ENCODE measurements at regions not wholly inside any gene's neighbourhood (a gene's known extent, or its start where the extent isn't known, plus 50 kb on each side); places are given as distances from the start of the nearest gene placed in this dataset.

DNA sequence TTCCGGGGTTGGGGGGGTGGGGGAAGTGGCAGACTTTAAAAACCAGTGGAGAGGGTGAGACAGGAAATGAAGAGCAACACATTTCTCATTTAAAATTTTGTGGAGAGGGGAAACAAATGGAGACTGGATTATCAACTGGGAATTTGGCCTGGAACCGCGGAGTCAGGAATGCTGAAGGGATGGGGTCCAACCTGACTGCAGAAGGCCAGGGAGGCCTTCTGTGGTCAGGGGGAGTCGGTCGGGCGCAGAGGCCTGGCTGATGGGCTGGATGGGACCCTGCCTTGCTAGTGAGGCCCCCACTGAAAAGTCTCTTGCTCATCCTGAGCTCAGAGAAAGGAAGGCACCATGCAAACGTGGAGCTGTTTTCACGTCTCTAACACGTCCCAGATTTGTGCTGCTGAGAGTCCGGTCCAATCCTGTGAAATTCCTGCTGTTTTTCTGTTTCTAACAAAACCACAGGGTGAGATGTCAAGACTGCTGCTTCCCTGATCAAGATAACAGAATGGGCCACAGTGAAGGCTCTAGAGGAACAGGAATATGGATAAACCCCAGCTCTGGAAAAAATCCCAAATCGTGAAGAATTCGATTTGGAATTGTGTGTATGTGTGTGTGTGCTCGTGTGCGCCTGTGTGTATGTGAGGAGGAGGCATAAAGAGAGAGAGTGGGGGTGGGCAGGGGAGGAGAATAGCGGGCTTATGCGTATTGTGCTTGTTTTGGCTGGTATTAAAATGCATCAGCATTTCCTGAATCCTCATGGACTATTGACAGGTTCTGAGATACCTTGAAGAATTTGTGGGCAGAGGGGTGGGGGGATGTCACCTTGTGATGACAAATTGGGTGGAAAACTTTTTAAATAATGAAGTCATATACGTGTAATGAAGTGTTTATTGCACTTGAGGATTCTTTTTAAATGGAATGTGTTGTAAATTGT lies 117.4 kb downstream of the NGF start:
- no peak for FAIRE-seq
- H2BK120ac ChIP-seq (replicated peaks; ENCODE audit: low read depth, low read length) = no peak overlapping the region
- no peak overlapping the region for H4K8ac ChIP-seq (ENCODE audit: extremely low read depth, insufficient read depth, low read length)
- H3K79me2 ChIP-seq (ENCODE audit: control insufficient read depth in 1 of 2, insufficient read depth in 2 of 2, low read length in 2 of 2) = no peaks in the 10 kb centered on the region
- H3K18ac ChIP-seq (ENCODE audit: extremely low read depth, low read length) = no peak overlapping the region
- H2AK5ac ChIP-seq (ENCODE audit: low read depth, low read length) = no peak overlapping the region
- H2BK20ac ChIP-seq (ENCODE audit: low read length) = no peak overlapping the region
- H4K5ac ChIP-seq (ENCODE audit: insufficient read length, low read depth, low read length) = no peak overlapping the region
- no peak overlapping the region for H2BK15ac ChIP-seq (ENCODE audit: low read length)
- no peak overlapping the region for H3K4me3 ChIP-seq (ENCODE audit: extremely low read depth in 1 of 4, insufficient read depth in 2 of 4, low read depth in 3 of 4, low read length in 4 of 4)
- H3K56ac ChIP-seq (replicated peaks; ENCODE audit: insufficient read length, low read depth, low read length) = no peak overlapping the region
- no peak overlapping the region for H3K14ac ChIP-seq (ENCODE audit: insufficient read length)
- no peaks in the 10 kb centered on the region for H3K36me3 ChIP-seq (ENCODE audit: control insufficient read depth in 2 of 4, insufficient read depth in 4 of 4, low read length in 3 of 4)
- no peak overlapping the region for H3K23ac ChIP-seq (ENCODE audit: insufficient read length)
- no peaks in the 10 kb centered on the region for H3K79me1 ChIP-seq (ENCODE audit: low read depth, low read length)
- no peak overlapping the region for H3K9ac ChIP-seq (replicated peaks in 1 of 4; ENCODE audit: extremely low read depth in 1 of 4, low read depth in 3 of 4, low read length in 3 of 4)
- H3K27ac ChIP-seq (ENCODE audit: low read depth, low read length) = no peak overlapping the region
- H2BK12ac ChIP-seq (ENCODE audit: low read depth, low read length) = no peak overlapping the region
- ChIA-PET CTCF (ENCODE audit: partially characterized antibody) (interaction anchor here (0.6 to 1.6 kb wide), 10 partner anchors 8 to 629 kb away, joined by 3 to 6 read pairs (median 3); partner anchors contain the start of gene NGF), POLR2A (ENCODE audit: partially characterized antibody) (interaction anchor here (1.1 kb wide), 1 partner anchor 10 kb away, joined by 3 read pairs; no protein-coding TSS in a partner anchor)
- H4K20me1 ChIP-seq (replicated peaks in 1 of 2; ENCODE audit: control insufficient read depth in 1 of 2, insufficient read depth in 2 of 2, low read length in 2 of 2) = no peaks in the 10 kb centered on the region
- no peak overlapping the region for H3K4me2 ChIP-seq (ENCODE audit: insufficient read depth in 1 of 2, low read depth in 2 of 2, low read length in 2 of 2)
- H2BK5ac ChIP-seq (ENCODE audit: low read depth, low read length) = no peak overlapping the region
- H2AFZ ChIP-seq (ENCODE audit: low read length) = no peak overlapping the region
- no peaks in the 10 kb centered on the region for H3K9me3 ChIP-seq (ENCODE audit: insufficient read depth in 2 of 2, low read depth in 1 of 2, low read length in 1 of 2)
- H3K23me2 ChIP-seq (ENCODE audit: low read depth, low read length) = no peaks in the 10 kb centered on the region
- TF ChIP-seq RFX5 (IDR thresholded peaks at IDR 0.05; ENCODE audit: borderline replicate concordance, low read depth, low read length) (no peak), EZH2 (IDR thresholded peaks at IDR 0.05; ENCODE audit: low read depth, low read length, severe bottlenecking) (no peak), HDAC6 (IDR thresholded peaks at IDR 0.05; ENCODE audit: low read depth, low read length) (no peak), RAD21 (IDR thresholded peaks at IDR 0.05 in 1 of 2, conservative IDR thresholded peaks at IDR 0.05 in 1 of 2; ENCODE audit: low read depth in 2 of 2, low read length in 2 of 2) (no peak), YY1 (IDR thresholded peaks at IDR 0.05; ENCODE audit: low read depth, low read length) (no peak), ASH2L (IDR thresholded peaks at IDR 0.05; ENCODE audit: low read length) (no peak), NANOG (IDR thresholded peaks at IDR 0.05; ENCODE audit: insufficient read depth, low read depth, low read length, poor library complexity, severe bottlenecking) (no peak), SP4 (IDR thresholded peaks at IDR 0.05; ENCODE audit: low read length) (no peak), CHD2 (IDR thresholded peaks at IDR 0.05; ENCODE audit: low read length) (no peak), USF2 (IDR thresholded peaks at IDR 0.05; ENCODE audit: low read length) (no peak)
- H3K27me3 ChIP-seq (replicated peaks in 1 of 4; ENCODE audit: control insufficient read depth in 3 of 4, extremely low read depth in 1 of 4, insufficient read depth in 3 of 4, low read length in 3 of 4) = no peaks in the 10 kb centered on the region
- no peak for DNase-seq (ENCODE audit: low read depth in 1 of 2, low spot score in 2 of 2)
- H3K4ac ChIP-seq (replicated peaks; ENCODE audit: insufficient read length, low read depth, low read length) = no peak overlapping the region
- H3K4me1 ChIP-seq (replicated peaks in 1 of 4; ENCODE audit: control insufficient read depth in 3 of 4, insufficient read depth in 4 of 4, low read length in 3 of 4) = peaks cover 0 to 9% (median 2%) of the 10 kb centered on the region in 4 experiments; a peak in 3 of 7 replicates
- H4K91ac ChIP-seq (replicated peaks; ENCODE audit: insufficient read length, low read length) = no peak overlapping the region
- 85% methylated on average over 17 of the region's 17 CpGs; no CpG with 5 or more reads in 1 of the 2 experiments for WGBS, 2 experiments (ENCODE audit: extremely low coverage in 1 of 2, insufficient coverage in 1 of 2, insufficient read length in 1 of 2, insufficient replicate concordance in 2 of 2, low coverage in 1 of 2, low lambda C conversion rate in 2 of 2, missing lambda C conversion rate in 1 of 2)

Data from H1 (cell line).